Endothelial cell of umbilical vein (primary cell): ENCODE measurements at regions not wholly inside any gene's neighbourhood (a gene's known extent, or its start where the extent isn't known, plus 50 kb on each side); places are given as distances from the start of the nearest gene placed in this dataset.

Experiments
- BruUV-seq: library from RNA; stranded (reverse); fragments of 400-500 nt; replicated peaks from 2 replicates; lab custom pipeline; 2021; lab: Mats Ljungman, UMichigan
- CTCF ChIA-PET: fragments of 300-600, 350-600 bp; sonication (Branson Sonifier 250); formaldehyde crosslinking; loops from one replicate; lab custom pipeline; 2021; ENCODE audit warnings: antibody characterized with exemption, inconsistent platforms; lab: Charles Lee
- POLR2A ChIA-PET: fragments of 300-600, 350-600 bp; sonication (Branson Sonifier 250); formaldehyde crosslinking; loops from one replicate; lab custom pipeline; 2021; ENCODE audit warnings: antibody characterized with exemption, inconsistent platforms; lab: Charles Lee
- DNase-seq: peaks from one replicate; pipeline ENCODE4 v3.0.0-alpha.2; 2011; ENCODE audit warnings: low read depth, low spot score
- FAIRE-seq: peaks from 2 replicates; lab custom pipeline; 2011; peaks lifted over from hg19 to GRCh38; lab: Jason Lieb, UNC
- H2AFZ ChIP-seq: 2 replicates; pipeline ENCODE4 v1.6.0; 2012; ENCODE audit warnings: low read depth, low read length, control low read depth, inconsistent platforms
- H3K27ac ChIP-seq: 2 replicates; pipeline ENCODE4 v1.5.1; 2011; ENCODE audit warnings: low read depth, mild to moderate bottlenecking, control low read depth, low read length, moderate library complexity; ENCODE audit not compliant: insufficient read depth
- H3K27me3 ChIP-seq, 2 experiments: 2 replicates each; pipeline versions ENCODE4 v1.6.0 to v1.6.1; 2011; ENCODE audit warnings: low read length in 2 of 2, mixed read lengths in 1 of 2; ENCODE audit not compliant: control insufficient read depth in 2 of 2, insufficient read depth in 2 of 2
- H3K36me3 ChIP-seq, 2 experiments: 2 replicates in 1 of 2; 3 replicates in 1 of 2; pipeline ENCODE4 v1.5.1; 2011; ENCODE audit warnings: low read length in 2 of 2, mild to moderate bottlenecking in 1 of 2, moderate library complexity in 1 of 2; ENCODE audit not compliant: control insufficient read depth in 2 of 2, insufficient read depth in 2 of 2; ENCODE audit errors: extremely low read depth in 1 of 2
- H3K4me1 ChIP-seq: 3 replicates; pipeline ENCODE4 v1.5.1; 2011; ENCODE audit warnings: mild to moderate bottlenecking, low read length; ENCODE audit not compliant: control insufficient read depth, insufficient read depth; ENCODE audit errors: extremely low read depth
- H3K4me2 ChIP-seq: 2 replicates; pipeline ENCODE4 v1.6.1; 2011; ENCODE audit warnings: low read length, control low read depth, mixed read lengths; ENCODE audit not compliant: insufficient read depth
- H3K4me3 ChIP-seq, 3 experiments: fragments of 200-600 bp in 1 of 3; sonication (generic), shearing (Covaris generic) in 1 of 3; replicated peaks in 1 of 3; 2 replicates each; pipeline ENCODE4 v1.5.1; 2011 to 2016; ENCODE audit warnings: control low read depth in 3 of 3, low read length in 3 of 3, mild to moderate bottlenecking in 2 of 3, inconsistent platforms in 1 of 3, low read depth in 1 of 3, moderate library complexity in 1 of 3; ENCODE audit not compliant: insufficient read depth in 1 of 3
- H3K79me2 ChIP-seq: 2 replicates; pipeline ENCODE4 v1.6.0; 2012; ENCODE audit warnings: low read length, inconsistent platforms; ENCODE audit not compliant: control insufficient read depth, insufficient read depth
- H3K9ac ChIP-seq: replicated peaks from 2 replicates; pipeline ENCODE3; 2011; ENCODE audit warnings: low read length, control low read depth; ENCODE audit not compliant: insufficient read depth; ENCODE audit errors: extremely low read depth
- H3K9me1 ChIP-seq: replicated peaks from 3 replicates; pipeline ENCODE4 v1.6.0; 2011; ENCODE audit warnings: mild to moderate bottlenecking, low read length; ENCODE audit not compliant: control insufficient read depth, insufficient read depth; ENCODE audit errors: extremely low read depth
- H3K9me3 ChIP-seq: replicated peaks from 2 replicates; pipeline ENCODE4 v1.5.1; 2012; ENCODE audit warnings: low read length, inconsistent platforms; ENCODE audit not compliant: control insufficient read depth, insufficient read depth
- H4K20me1 ChIP-seq: replicated peaks from 2 replicates; pipeline ENCODE3; 2011; ENCODE audit warnings: mild to moderate bottlenecking, low read length; ENCODE audit not compliant: control insufficient read depth, insufficient read depth; ENCODE audit errors: extremely low read depth
- CTCF ChIP-seq, 2 donors: IDR thresholded peaks; 1 replicate in 1 of 2; 2 replicates in 1 of 2; pipeline ENCODE4 v1.5.1; 2011; ENCODE audit warnings: low read length in 2 of 2, mild to moderate bottlenecking in 2 of 2, moderate library complexity in 2 of 2, control low read depth in 1 of 2, inconsistent platforms in 1 of 2, low read depth in 1 of 2; ENCODE audit not compliant: insufficient read depth in 1 of 2; ENCODE audit errors: extremely low read depth in 1 of 2
- EZH2 ChIP-seq: IDR thresholded peaks from 2 replicates; pipeline ENCODE4 v1.6.1; 2012; ENCODE audit warnings: borderline replicate concordance, low read depth, mild to moderate bottlenecking, moderate library complexity, low read length, inconsistent platforms; ENCODE audit not compliant: severe bottlenecking
- FOS ChIP-seq: IDR thresholded peaks from 2 replicates; pipeline ENCODE4 v1.6.1; 2011; ENCODE audit warnings: mild to moderate bottlenecking, low read length, moderate library complexity, borderline replicate concordance; ENCODE audit not compliant: insufficient read depth
- GATA2 ChIP-seq: IDR thresholded peaks from 2 replicates; pipeline ENCODE4 v1.7.0; 2011; ENCODE audit warnings: low read depth, mild to moderate bottlenecking, moderate library complexity, mixed read lengths, low read length; ENCODE audit not compliant: insufficient read length, insufficient read depth
- JUN ChIP-seq: IDR thresholded peaks from 2 replicates; pipeline ENCODE4 v1.6.1; 2011; ENCODE audit warnings: borderline replicate concordance, low read depth; ENCODE audit not compliant: insufficient read length, insufficient read depth
- MAX ChIP-seq: IDR thresholded peaks from 2 replicates; pipeline ENCODE4 v1.6.1; 2011; ENCODE audit not compliant: insufficient read depth, insufficient read length
- MYC ChIP-seq: IDR thresholded peaks from one replicate; pipeline ENCODE4 v1.6.1; 2011; ENCODE audit warnings: mild to moderate bottlenecking, low read depth, low read length
- POLR2A ChIP-seq: IDR thresholded peaks from 2 replicates; pipeline ENCODE4 v1.6.1; 2012; ENCODE audit warnings: low read depth, mild to moderate bottlenecking, control low read depth, low read length
- POLR2AphosphoS5 ChIP-seq: IDR thresholded peaks from 2 replicates; pipeline ENCODE4 v1.6.1; 2012; ENCODE audit warnings: low read depth, mild to moderate bottlenecking, control low read depth, low read length, moderate library complexity; ENCODE audit not compliant: insufficient read depth
- dilution Hi-C: fragments of 300-500 bp; cut with MboI; formaldehyde crosslinking; loops from one replicate; pipeline ENCODE4 v1.15.0; 2019; ENCODE audit warnings: low sequenced_read_pairs; ENCODE audit not compliant: extremely low pct_ligation_motif_present
- intact Hi-C: fragments of 100-400 bp; cut with micrococcal nuclease; formaldehyde crosslinking; loops from one replicate; pipeline ENCODE4 v1.10.0; 2022

- dilution Hi-C loops: no loop called here
- BruUV-seq: no TSS peak
- POLR2A ChIA-PET: no interaction called here
These were observed 1894.9 kb upstream of the LRRTM1 start for GRCh38 chr2:82199493-82199852.

More at GRCh38 chr2:82199493-82199852, 1894.9 kb upstream of the LRRTM1 start:
- FAIRE-seq (no peak), DNase-seq (no peak)
- Histone ChIP-seq H3K79me2 (no peaks in the 10 kb centered on the region), H3K36me3 (no peaks in the 10 kb centered on the region), H2AFZ (no peak overlapping the region), H4K20me1 (no peaks in the 10 kb centered on the region), H3K27me3 (no peaks in the 10 kb centered on the region), H3K4me2 (no peak overlapping the region), H3K27ac (no peak overlapping the region), H3K9me1 (no peaks in the 10 kb centered on the region), H3K4me3 (no peak overlapping the region), H3K4me1 (no peaks in the 10 kb centered on the region), H3K9me3 (no peaks in the 10 kb centered on the region), H3K9ac (no peak overlapping the region)
- no peak for TF ChIP-seq CTCF (IDR thresholded peaks at IDR 0.05; ENCODE audit: extremely low read depth in 1 of 2, insufficient read depth in 1 of 2, low read depth in 1 of 2, low read length in 2 of 2)
- TF ChIP-seq MAX: no peak
- no peak for TF ChIP-seq POLR2AphosphoS5
- no peak for TF ChIP-seq GATA2
- TF ChIP-seq JUN: no peak
- TF ChIP-seq POLR2A: no peak
- no peak for TF ChIP-seq EZH2
- no peak for TF ChIP-seq MYC
- TF ChIP-seq FOS: no peak
- intact Hi-C loops: no loop called here
- CTCF ChIA-PET: interaction anchor here (1.2 kb wide), 1 partner anchor 11 kb away, joined by 4 read pairs; no protein-coding TSS in a partner anchor
